BE2C (cell line): ENCODE measurements at regions not wholly inside any gene's neighbourhood (a gene's known extent, or its start where the extent isn't known, plus 50 kb on each side); places are given as distances from the start of the nearest gene placed in this dataset.

ENCODE experiments used
- DNase-seq: peaks from one replicate; pipeline ENCODE4 v3.0.0-alpha.2; 2020
- H3K27me3 ChIP-seq: fragments of 250-450 bp; sonication (Bioruptor Pico); 2 replicates; pipeline ENCODE4 v1.5.1; 2020; ENCODE audit warnings: mild to moderate bottlenecking
- H3K36me3 ChIP-seq: fragments of 250-450 bp; sonication (Bioruptor Pico); 2 replicates; pipeline ENCODE4 v1.5.1; 2020; ENCODE audit warnings: mild to moderate bottlenecking
- H3K4me1 ChIP-seq: fragments of 250-450 bp; sonication (Bioruptor Pico); 2 replicates; pipeline ENCODE4 v1.5.1; 2020
- H3K4me3 ChIP-seq: 2 replicates; pipeline ENCODE4 v1.5.1; 2011; ENCODE audit warnings: low read depth, low read length
- H3K9me3 ChIP-seq: fragments of 250-450 bp; sonication (Bioruptor Pico); 2 replicates; pipeline ENCODE4 v1.5.1; 2020
- TF ChIP-seq, protein P1 (sequence below): IDR thresholded peaks from 2 replicates; pipeline ENCODE4 v1.5.1; 2012; ENCODE audit warnings: mild to moderate bottlenecking, low read depth, low read length

DNA sequence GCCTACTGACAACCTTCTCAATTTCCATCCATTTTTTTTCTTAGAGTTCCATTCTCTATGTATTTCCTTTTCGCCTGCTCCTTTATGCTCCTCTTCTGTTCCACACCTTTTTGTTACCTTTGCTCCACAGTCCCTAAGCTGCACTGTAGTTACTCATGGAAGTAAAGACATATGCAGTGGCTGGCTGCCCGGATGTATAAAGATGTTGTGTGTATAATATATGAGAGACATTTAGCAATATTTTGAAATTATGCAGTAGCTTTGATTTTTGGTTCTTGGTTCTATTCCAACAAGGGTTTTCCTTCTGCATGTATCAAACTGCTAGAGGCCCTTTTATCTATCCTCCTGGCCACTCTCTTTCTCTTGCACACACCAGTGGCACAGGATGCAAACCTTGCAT, 234.9 kb downstream of the DOK5 start:
- no peak for DNase-seq
- Histone ChIP-seq H3K4me1 (no peaks in the 10 kb centered on the region), H3K9me3 (no peaks in the 10 kb centered on the region), H3K36me3 (no peaks in the 10 kb centered on the region), H3K4me3 (no peak overlapping the region), H3K27me3 (no peaks in the 10 kb centered on the region)
- TF ChIP-seq, protein P1, sequence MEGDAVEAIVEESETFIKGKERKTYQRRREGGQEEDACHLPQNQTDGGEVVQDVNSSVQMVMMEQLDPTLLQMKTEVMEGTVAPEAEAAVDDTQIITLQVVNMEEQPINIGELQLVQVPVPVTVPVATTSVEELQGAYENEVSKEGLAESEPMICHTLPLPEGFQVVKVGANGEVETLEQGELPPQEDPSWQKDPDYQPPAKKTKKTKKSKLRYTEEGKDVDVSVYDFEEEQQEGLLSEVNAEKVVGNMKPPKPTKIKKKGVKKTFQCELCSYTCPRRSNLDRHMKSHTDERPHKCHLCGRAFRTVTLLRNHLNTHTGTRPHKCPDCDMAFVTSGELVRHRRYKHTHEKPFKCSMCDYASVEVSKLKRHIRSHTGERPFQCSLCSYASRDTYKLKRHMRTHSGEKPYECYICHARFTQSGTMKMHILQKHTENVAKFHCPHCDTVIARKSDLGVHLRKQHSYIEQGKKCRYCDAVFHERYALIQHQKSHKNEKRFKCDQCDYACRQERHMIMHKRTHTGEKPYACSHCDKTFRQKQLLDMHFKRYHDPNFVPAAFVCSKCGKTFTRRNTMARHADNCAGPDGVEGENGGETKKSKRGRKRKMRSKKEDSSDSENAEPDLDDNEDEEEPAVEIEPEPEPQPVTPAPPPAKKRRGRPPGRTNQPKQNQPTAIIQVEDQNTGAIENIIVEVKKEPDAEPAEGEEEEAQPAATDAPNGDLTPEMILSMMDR = no peak

DNA sequence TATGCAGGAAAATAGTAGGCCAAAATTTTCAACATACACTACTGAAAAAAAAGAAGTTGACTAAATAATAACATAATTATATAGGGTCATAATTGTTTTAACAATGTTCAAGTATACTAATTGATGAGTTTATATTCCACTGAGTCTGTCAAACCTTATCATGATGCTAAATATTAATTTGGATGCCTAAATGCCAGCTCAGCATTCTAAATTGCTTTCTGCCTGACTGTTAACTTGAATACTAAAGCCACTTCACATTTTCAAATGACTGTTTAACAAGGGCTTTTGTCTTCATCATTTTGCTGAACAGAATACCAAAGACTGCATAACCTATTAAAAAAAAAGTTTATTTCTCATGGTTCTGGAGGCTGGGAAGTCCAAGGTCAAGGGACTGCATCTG, 232.8 kb downstream of the DOK5 start:
- TF ChIP-seq, protein P1 = no peak
- Histone ChIP-seq H3K4me1 (no peaks in the 10 kb centered on the region), H3K27me3 (no peaks in the 10 kb centered on the region), H3K36me3 (no peaks in the 10 kb centered on the region), H3K4me3 (no peak overlapping the region), H3K9me3 (no peaks in the 10 kb centered on the region)
- no peak for DNase-seq

DNA sequence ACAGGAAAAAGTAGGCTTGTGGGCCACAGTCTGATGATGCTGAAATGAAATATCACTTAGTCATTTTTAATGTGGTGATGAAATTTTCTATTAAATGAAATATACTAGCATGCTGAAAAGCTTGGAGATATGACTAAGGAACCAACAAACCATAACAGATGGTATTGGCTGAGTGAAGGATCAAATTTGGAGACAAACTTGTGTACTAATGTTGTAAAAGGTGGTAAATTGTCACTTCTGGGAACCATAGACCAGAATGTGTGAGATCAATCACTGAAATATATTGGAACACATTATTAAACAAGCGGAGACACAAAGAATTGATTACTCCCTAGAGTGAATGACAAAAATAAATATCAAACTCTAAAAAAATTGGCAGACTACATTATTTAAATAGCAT, 232.4 kb downstream of the DOK5 start:
- DNase-seq = no peak
- TF ChIP-seq, protein P1 = no peak
- H3K36me3 ChIP-seq = no peaks in the 10 kb centered on the region
- no peaks in the 10 kb centered on the region for H3K9me3 ChIP-seq
- H3K27me3 ChIP-seq = no peaks in the 10 kb centered on the region
- H3K4me3 ChIP-seq = no peak overlapping the region
- H3K4me1 ChIP-seq = no peaks in the 10 kb centered on the region

DNA sequence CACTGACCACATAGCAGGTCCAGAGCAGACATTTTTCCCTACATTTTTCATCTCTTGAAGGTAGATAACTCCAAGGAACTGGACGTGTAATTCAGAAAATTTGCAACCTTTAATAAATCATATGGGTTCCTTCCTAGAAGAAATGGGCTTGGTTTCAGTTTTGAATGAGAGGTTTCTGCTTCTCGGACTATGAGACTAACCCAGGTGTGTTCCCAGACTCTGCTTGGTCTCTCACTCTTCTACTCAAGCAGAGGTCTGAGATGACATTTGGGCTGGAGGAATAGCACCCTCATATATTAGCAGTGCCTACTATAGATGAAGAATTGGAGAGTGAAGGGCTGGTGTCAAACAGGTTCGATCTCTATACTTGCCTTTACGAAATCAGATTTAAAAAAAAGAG, 231.2 kb downstream of the DOK5 start:
- H3K9me3 ChIP-seq = no peaks in the 10 kb centered on the region
- TF ChIP-seq, protein P1 = no peak
- H3K36me3 ChIP-seq = no peaks in the 10 kb centered on the region
- no peak for DNase-seq
- H3K27me3 ChIP-seq = no peaks in the 10 kb centered on the region
- H3K4me1 ChIP-seq = no peaks in the 10 kb centered on the region
- H3K4me3 ChIP-seq = no peak overlapping the region

DNA sequence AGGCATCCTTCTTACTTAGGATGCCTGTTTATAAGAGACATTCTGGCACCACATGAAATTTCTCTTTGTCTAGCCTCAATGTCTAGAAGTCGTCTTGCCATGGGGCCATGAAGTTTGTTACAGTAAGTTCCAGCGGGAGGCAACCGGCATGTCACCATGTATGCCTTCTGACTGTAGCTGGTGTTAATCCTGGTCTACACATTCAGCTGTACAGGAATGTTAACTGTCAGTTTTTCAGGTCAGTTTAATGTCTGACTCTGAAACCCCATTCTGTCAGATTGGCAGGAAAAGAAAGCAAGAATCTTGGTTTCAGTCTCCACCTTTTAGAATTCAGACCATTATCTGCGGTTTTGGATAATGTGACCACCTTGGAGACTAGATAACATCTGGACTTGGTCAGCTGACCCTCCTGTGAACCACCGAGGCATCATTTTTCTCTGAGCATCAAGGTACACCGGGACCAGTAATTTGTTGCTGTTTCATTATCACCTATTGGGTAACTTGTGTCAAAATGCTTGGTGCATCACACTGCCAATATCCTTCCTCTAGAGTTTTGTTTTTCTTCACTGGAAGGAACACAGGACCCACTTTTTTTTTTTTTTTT, 228.7 kb downstream of the DOK5 start:
- no peak for DNase-seq
- Histone ChIP-seq H3K27me3 (no peaks in the 10 kb centered on the region), H3K4me1 (no peaks in the 10 kb centered on the region), H3K4me3 (no peak overlapping the region), H3K36me3 (no peaks in the 10 kb centered on the region), H3K9me3 (no peaks in the 10 kb centered on the region)
- TF ChIP-seq, protein P1 = no peak
